B cell (primary cell): ENCODE measurements at regions not wholly inside any gene's neighbourhood (a gene's known extent, or its start where the extent isn't known, plus 50 kb on each side); places are given as distances from the start of the nearest gene placed in this dataset.

Experiments used
- ATAC-seq: fragments of 200-7000 bp; cut with Tn5 transposase; one replicate; pipeline ENCODE4 v1.10.0; 2021; ENCODE audit warnings: low read depth, mild to moderate bottlenecking, moderate number of reproducible peaks, moderate library complexity
- CTCF ChIA-PET: fragments of 350-600 bp; sonication (Branson Sonifier 250); formaldehyde crosslinking; loops from one replicate; lab custom pipeline; 2021; ENCODE audit warnings: antibody characterized with exemption, inconsistent platforms; lab: Charles Lee
- POLR2A ChIA-PET: fragments of 350-600 bp; sonication (Branson Sonifier 250); formaldehyde crosslinking; loops from one replicate; lab custom pipeline; 2021; ENCODE audit warnings: antibody characterized with exemption; lab: Charles Lee
- DNase-seq: peaks from one replicate; pipeline ENCODE4 v3.0.0; 2013
- H2AFZ ChIP-seq: 2 replicates; pipeline ENCODE4 v1.6.1; 2012; ENCODE audit warnings: mild to moderate bottlenecking, low read depth, low read length; ENCODE audit not compliant: insufficient read depth, poor library complexity, severe bottlenecking
- H3K27ac ChIP-seq, 2 donors: 1 replicate in 1 of 2; 2 replicates in 1 of 2; pipeline ENCODE4 v1.5.1; 2012 to 2013; ENCODE audit warnings: low read length in 2 of 2, mild to moderate bottlenecking in 2 of 2, moderate library complexity in 1 of 2
- H3K27me3 ChIP-seq, 4 experiments: fragments of 200-600 bp in 1 of 4; sonication (generic) in 1 of 4; replicated peaks in 1 of 4; 1 replicate in 2 of 4; 2 replicates in 2 of 4; pipeline versions ENCODE4 v1.6.1 to v1.7.0; 2013 to 2016; ENCODE audit warnings: low read length in 3 of 4, mild to moderate bottlenecking in 2 of 4, mixed read lengths in 1 of 4, moderate library complexity in 1 of 4; ENCODE audit not compliant: insufficient read depth in 4 of 4, control insufficient read depth in 3 of 4; ENCODE audit errors: control extremely low read depth in 1 of 4
- H3K36me3 ChIP-seq, 2 experiments: replicated peaks in 1 of 2; 1 replicate in 1 of 2; 2 replicates in 1 of 2; pipeline versions ENCODE4 v1.6.1 to v1.7.1; 2013; ENCODE audit warnings: low read length in 1 of 2; ENCODE audit not compliant: insufficient read depth in 2 of 2, control insufficient read depth in 1 of 2; ENCODE audit errors: control extremely low read depth in 1 of 2, extremely low read depth in 1 of 2
- H3K4me1 ChIP-seq, 2 donors: fragments of 200-600 bp in 1 of 2; sonication (generic) in 1 of 2; 1 replicate in 1 of 2; 2 replicates in 1 of 2; pipeline versions ENCODE4 v1.5.1 to v1.6.1; 2013 to 2017; ENCODE audit warnings: low read length in 2 of 2; ENCODE audit not compliant: control insufficient read depth in 2 of 2, insufficient read depth in 2 of 2
- H3K4me2 ChIP-seq: replicated peaks from 2 replicates; pipeline ENCODE3; 2012; ENCODE audit warnings: mild to moderate bottlenecking, low read depth, low read length; ENCODE audit not compliant: poor library complexity, severe bottlenecking
- H3K4me3 ChIP-seq, 5 experiments: fragments of 200-600 bp in 1 of 5; sonication (generic) in 1 of 5; 1 replicate in 3 of 5; 2 replicates in 2 of 5; pipeline versions ENCODE4 v1.5.1 to v1.7.0; 2011 to 2016; ENCODE audit warnings: low read length in 4 of 5, mild to moderate bottlenecking in 4 of 5, low read depth in 2 of 5, control low read depth in 1 of 5, moderate library complexity in 1 of 5; ENCODE audit not compliant: insufficient read depth in 1 of 5; ENCODE audit errors: control extremely low read depth in 1 of 5, extremely low read depth in 1 of 5
- H3K79me2 ChIP-seq: fragments of 200-600 bp; sonication (generic); one replicate; pipeline ENCODE4 v1.6.0; 2016; ENCODE audit warnings: low read length; ENCODE audit not compliant: control insufficient read depth, insufficient read depth
- H3K9ac ChIP-seq: fragments of 200-600 bp; sonication (generic); 2 replicates; pipeline ENCODE4 v1.6.1; 2017; ENCODE audit warnings: mild to moderate bottlenecking, low read length, moderate library complexity
- H3K9me3 ChIP-seq, 3 donors: one replicate each; pipeline versions ENCODE4 v1.6.1 to v1.7.1; 2013; ENCODE audit warnings: low read length in 2 of 3; ENCODE audit not compliant: control insufficient read depth in 2 of 3, insufficient read depth in 1 of 3; ENCODE audit errors: control extremely low read depth in 1 of 3
- H4K20me1 ChIP-seq: 2 replicates; pipeline ENCODE4 v1.6.0; 2012; ENCODE audit warnings: mild to moderate bottlenecking, low read length; ENCODE audit not compliant: insufficient read depth, control insufficient read depth, poor library complexity, severe bottlenecking
- H3K27ac Mint-ChIP-seq: one replicate; pipeline ENCODE4 v1.8.0; 2021; ENCODE audit warnings: mixed read lengths
- H3K27me3 Mint-ChIP-seq: one replicate; pipeline ENCODE4 v1.8.0; 2021; ENCODE audit warnings: mixed read lengths
- H3K4me1 Mint-ChIP-seq: one replicate; pipeline ENCODE4 v1.8.0; 2021; ENCODE audit warnings: mixed read lengths
- H3K4me3 Mint-ChIP-seq: one replicate; pipeline ENCODE4 v1.8.0; 2021; ENCODE audit warnings: mixed read lengths
- H3K9me3 Mint-ChIP-seq: one replicate; pipeline ENCODE4 v1.8.0; 2022; ENCODE audit warnings: mixed read lengths; ENCODE audit not compliant: insufficient read depth
- CTCF ChIP-seq: fragments of 200-600 bp; IDR thresholded peaks from one replicate; pipeline ENCODE4 v1.8.0; 2022; ENCODE audit warnings: antibody characterized with exemption, mild to moderate bottlenecking
- EZH2 ChIP-seq: IDR thresholded peaks from 2 replicates; pipeline ENCODE4 v1.6.1; 2012; ENCODE audit warnings: borderline replicate concordance, low read depth, mild to moderate bottlenecking, moderate library complexity, low read length; ENCODE audit not compliant: insufficient read depth, poor library complexity, severe bottlenecking
- WGBS: methylation state at CpG from one replicate; pipeline ENCODE4 v1.1.5; 2013; ENCODE audit warnings: missing lambda C conversion rate; ENCODE audit not compliant: insufficient coverage; 5-methylcytosine and 5-hydroxymethylcytosine counted together
- intact Hi-C: fragments of 100-400 bp; cut with micrococcal nuclease; formaldehyde crosslinking; loops from one replicate; pipeline ENCODE4 v1.10.0; 2022

GRCh38 chr18:65568866-65569265, 181.9 kb upstream of the CDH7 start:
- no peak overlapping the region for H2AFZ ChIP-seq
- H3K4me3 ChIP-seq = no peak overlapping the region
- no peaks in the 10 kb centered on the region for H3K27me3 ChIP-seq
- no peak overlapping the region for H3K4me3 Mint-ChIP-seq
- H3K79me2 ChIP-seq = no peaks in the 10 kb centered on the region
- ATAC-seq = no peak
- no peaks in the 10 kb centered on the region for H3K4me1 Mint-ChIP-seq
- H3K27ac Mint-ChIP-seq = no peak overlapping the region
- H3K27ac ChIP-seq = no peak overlapping the region
- no peaks in the 10 kb centered on the region for H3K36me3 ChIP-seq
- TF ChIP-seq EZH2 = no peak
- TF ChIP-seq CTCF = no peak
- 74% methylated on average over 2 of the region's 2 CpGs for WGBS
- no peak overlapping the region for H3K4me2 ChIP-seq
- ChIA-PET POLR2A (no interaction called here), CTCF (no interaction called here)
- H3K9ac ChIP-seq = no peak overlapping the region
- H3K27me3 Mint-ChIP-seq = no peaks in the 10 kb centered on the region
- H3K4me1 ChIP-seq = no peaks in the 10 kb centered on the region
- intact Hi-C loops = no loop called here
- no peak for DNase-seq
- no peaks in the 10 kb centered on the region for H3K9me3 Mint-ChIP-seq
- no peaks in the 10 kb centered on the region for H3K9me3 ChIP-seq
- H4K20me1 ChIP-seq = no peaks in the 10 kb centered on the region

GRCh38 chr18:65567372-65567771, 183.4 kb upstream of the CDH7 start:
- CTCF ChIA-PET = no interaction called here

More at GRCh38 chr18:65567372-65567771, 183.4 kb upstream of the CDH7 start:
- TF ChIP-seq EZH2 (no peak), CTCF (no peak)
- no peak overlapping the region for H3K27ac Mint-ChIP-seq
- Histone ChIP-seq H3K4me2 (no peak overlapping the region), H3K36me3 (no peaks in the 10 kb centered on the region), H3K4me1 (no peaks in the 10 kb centered on the region), H2AFZ (no peak overlapping the region), H3K9me3 (no peaks in the 10 kb centered on the region), H4K20me1 (no peaks in the 10 kb centered on the region), H3K27me3 (no peaks in the 10 kb centered on the region), H3K27ac (no peak overlapping the region), H3K79me2 (no peaks in the 10 kb centered on the region), H3K4me3 (no peak overlapping the region), H3K9ac (no peak overlapping the region)
- H3K4me1 Mint-ChIP-seq = no peaks in the 10 kb centered on the region
- no peak for ATAC-seq
- POLR2A ChIA-PET = no interaction called here
- H3K9me3 Mint-ChIP-seq = no peaks in the 10 kb centered on the region
- H3K4me3 Mint-ChIP-seq = no peak overlapping the region
- no CpG with 5 or more reads among the region's 3 CpGs for WGBS
- intact Hi-C loops = no loop called here
- no peaks in the 10 kb centered on the region for H3K27me3 Mint-ChIP-seq
- no peak for DNase-seq
